ENCODE measurements at regions not wholly inside any gene's neighbourhood (a gene's known extent, or its start where the extent isn't known, plus 50 kb on each side); places are given as distances from the start of the nearest gene placed in this dataset.

- no peaks in the 10 kb centered on the region for H3K4me1 ChIP-seq (ENCODE audit: insufficient read depth, low read length, severe bottlenecking)
- TF ChIP-seq EZH2 (IDR thresholded peaks at IDR 0.05; ENCODE audit: borderline replicate concordance, low read length) (no peak), CTCF (IDR thresholded peaks at IDR 0.05; ENCODE audit: low read length) (no peak)
- H3K27me3 ChIP-seq (ENCODE audit: insufficient read depth, low read length), result no peaks in the 10 kb centered on the region
- no peak overlapping the region for H3K4me3 ChIP-seq (ENCODE audit: low read depth, low read length, poor library complexity, severe bottlenecking)
- no peaks in the 10 kb centered on the region for H3K79me2 ChIP-seq (ENCODE audit: insufficient read depth, low read length)
- no peaks in the 10 kb centered on the region for H3K9me2 ChIP-seq (ENCODE audit: low read depth, low read length)
- no peaks in the 10 kb centered on the region for H3K9me3 ChIP-seq (ENCODE audit: low read length)
- no peak overlapping the region for H3K4me2 ChIP-seq (ENCODE audit: low read length)
- no peak overlapping the region for H3K27ac ChIP-seq (ENCODE audit: low read depth, low read length, poor library complexity, severe bottlenecking)
- H3K36me3 ChIP-seq (ENCODE audit: insufficient read depth, low read length), result no peaks in the 10 kb centered on the region
- no peaks in the 10 kb centered on the region for H4K20me1 ChIP-seq (ENCODE audit: insufficient read depth, low read length)
- no peak overlapping the region for H2AFZ ChIP-seq (ENCODE audit: low read length)
- no peak overlapping the region for H3K9ac ChIP-seq (ENCODE audit: low read length)
- H3F3A ChIP-seq (ENCODE audit: insufficient read depth, low read length), result no peaks in the 10 kb centered on the region
Observed at GRCh38 chr2:221808488-221808887, 236.4 kb upstream of the EPHA4 start.

GRCh38 chr2:221807706-221808105 is 235.6 kb upstream of the EPHA4 start:
- Histone ChIP-seq H3K4me1 (ENCODE audit: insufficient read depth, low read length, severe bottlenecking) (no peaks in the 10 kb centered on the region), H3K4me3 (ENCODE audit: low read depth, low read length, poor library complexity, severe bottlenecking) (no peak overlapping the region), H3K9me3 (ENCODE audit: low read length) (no peaks in the 10 kb centered on the region), H2AFZ (ENCODE audit: low read length) (no peak overlapping the region), H3K79me2 (ENCODE audit: insufficient read depth, low read length) (no peaks in the 10 kb centered on the region), H4K20me1 (ENCODE audit: insufficient read depth, low read length) (no peaks in the 10 kb centered on the region), H3K36me3 (ENCODE audit: insufficient read depth, low read length) (no peaks in the 10 kb centered on the region), H3F3A (ENCODE audit: insufficient read depth, low read length) (no peaks in the 10 kb centered on the region), H3K9me2 (ENCODE audit: low read depth, low read length) (no peaks in the 10 kb centered on the region), H3K27ac (ENCODE audit: low read depth, low read length, poor library complexity, severe bottlenecking) (no peak overlapping the region), H3K9ac (ENCODE audit: low read length) (no peak overlapping the region), H3K27me3 (ENCODE audit: insufficient read depth, low read length) (no peaks in the 10 kb centered on the region), H3K4me2 (ENCODE audit: low read length) (no peak overlapping the region)
- no peak for TF ChIP-seq CTCF (IDR thresholded peaks at IDR 0.05; ENCODE audit: low read length)
- TF ChIP-seq EZH2 (IDR thresholded peaks at IDR 0.05; ENCODE audit: borderline replicate concordance, low read length), result no peak

GRCh38 chr2:221802089-221802488 is 230.0 kb upstream of the EPHA4 start:
- Histone ChIP-seq H3K27me3 (ENCODE audit: insufficient read depth, low read length) (no peaks in the 10 kb centered on the region), H3K9me2 (ENCODE audit: low read depth, low read length) (no peaks in the 10 kb centered on the region)
- TF ChIP-seq EZH2 (IDR thresholded peaks at IDR 0.05; ENCODE audit: borderline replicate concordance, low read length) (no peak), CTCF (IDR thresholded peaks at IDR 0.05; ENCODE audit: low read length) (no peak)

More at GRCh38 chr2:221802089-221802488, 230.0 kb upstream of the EPHA4 start:
- H3K27ac ChIP-seq (ENCODE audit: low read depth, low read length, poor library complexity, severe bottlenecking), result no peak overlapping the region
- H2AFZ ChIP-seq (ENCODE audit: low read length), result no peak overlapping the region
- no peaks in the 10 kb centered on the region for H3K9me3 ChIP-seq (ENCODE audit: low read length)
- no peaks in the 10 kb centered on the region for H3K4me1 ChIP-seq (ENCODE audit: insufficient read depth, low read length, severe bottlenecking)
- H3F3A ChIP-seq (ENCODE audit: insufficient read depth, low read length), result no peaks in the 10 kb centered on the region
- no peak overlapping the region for H3K4me3 ChIP-seq (ENCODE audit: low read depth, low read length, poor library complexity, severe bottlenecking)
- H3K4me2 ChIP-seq (ENCODE audit: low read length), result no peak overlapping the region
- H4K20me1 ChIP-seq (ENCODE audit: insufficient read depth, low read length), result no peaks in the 10 kb centered on the region
- H3K9ac ChIP-seq (ENCODE audit: low read length), result no peak overlapping the region
- H3K79me2 ChIP-seq (ENCODE audit: insufficient read depth, low read length), result no peaks in the 10 kb centered on the region
- H3K36me3 ChIP-seq (ENCODE audit: insufficient read depth, low read length), result no peaks in the 10 kb centered on the region
